Lower lobe of right lung (tissue), 2 donors: ENCODE measurements at regions not wholly inside any gene's neighbourhood (a gene's known extent, or its start where the extent isn't known, plus 50 kb on each side); places are given as distances from the start of the nearest gene placed in this dataset.

Source experiments
- ATAC-seq, 2 donors: fragments of 200-7000 bp; cut with Tn5 transposase; one replicate each; pipeline ENCODE4 v1.9.1; 2020 to 2022; ENCODE audit warnings: mild to moderate bottlenecking in 2 of 2, moderate library complexity in 2 of 2
- DNase-seq: peaks from one replicate; pipeline ENCODE4 v3.0.0-alpha.2; 2020
- H3K27ac ChIP-seq: fragments of 200-600 bp; one replicate; pipeline ENCODE4 v1.8.0; 2022
- H3K27me3 ChIP-seq: fragments of 200-600 bp; one replicate; pipeline ENCODE4 v1.8.0; 2022; ENCODE audit warnings: low read depth
- H3K36me3 ChIP-seq: fragments of 200-600 bp; one replicate; pipeline ENCODE4 v1.8.0; 2022; ENCODE audit warnings: mild to moderate bottlenecking
- H3K4me1 ChIP-seq: fragments of 200-600 bp; one replicate; pipeline ENCODE4 v1.8.0; 2022
- H3K4me3 ChIP-seq: fragments of 200-600 bp; one replicate; pipeline ENCODE4 v1.8.0; 2022; ENCODE audit warnings: mild to moderate bottlenecking
- H3K9me3 ChIP-seq: fragments of 200-600 bp; one replicate; pipeline ENCODE4 v1.8.0; 2022
- CTCF ChIP-seq: fragments of 200-600 bp; IDR thresholded peaks from one replicate; pipeline ENCODE4 v1.8.0; 2022; ENCODE audit warnings: antibody characterized with exemption, mild to moderate bottlenecking
- intact Hi-C: fragments of 100-400 bp; cut with DNase I; formaldehyde crosslinking; loops from one replicate; pipeline ENCODE4 v1.11.0; 2022
- donor health status: DM: no; HTN: yes; CAD: no; lungs with severe emphysema.

GRCh38 chr12:19867151-19867550 is 427.9 kb downstream of the AEBP2 start:
- intact Hi-C loops = no loop called here
- H3K27me3 ChIP-seq = no peaks in the 10 kb centered on the region
- DNase-seq = no peak
- H3K4me3 ChIP-seq = no peak overlapping the region
- no peaks in the 10 kb centered on the region for H3K36me3 ChIP-seq
- H3K27ac ChIP-seq = no peak overlapping the region
- no peak for TF ChIP-seq CTCF
- no peaks in the 10 kb centered on the region for H3K9me3 ChIP-seq
- ATAC-seq = no peak
- no peaks in the 10 kb centered on the region for H3K4me1 ChIP-seq

GRCh38 chr12:19867970-19868369 is 428.7 kb downstream of the AEBP2 start:
- no peak for DNase-seq
- Histone ChIP-seq H3K4me1 (no peaks in the 10 kb centered on the region), H3K4me3 (no peak overlapping the region), H3K9me3 (no peaks in the 10 kb centered on the region), H3K27ac (no peak overlapping the region), H3K27me3 (no peaks in the 10 kb centered on the region), H3K36me3 (no peaks in the 10 kb centered on the region)
- no peak for TF ChIP-seq CTCF
- no peak for ATAC-seq
- intact Hi-C loops = no loop called here

DNA sequence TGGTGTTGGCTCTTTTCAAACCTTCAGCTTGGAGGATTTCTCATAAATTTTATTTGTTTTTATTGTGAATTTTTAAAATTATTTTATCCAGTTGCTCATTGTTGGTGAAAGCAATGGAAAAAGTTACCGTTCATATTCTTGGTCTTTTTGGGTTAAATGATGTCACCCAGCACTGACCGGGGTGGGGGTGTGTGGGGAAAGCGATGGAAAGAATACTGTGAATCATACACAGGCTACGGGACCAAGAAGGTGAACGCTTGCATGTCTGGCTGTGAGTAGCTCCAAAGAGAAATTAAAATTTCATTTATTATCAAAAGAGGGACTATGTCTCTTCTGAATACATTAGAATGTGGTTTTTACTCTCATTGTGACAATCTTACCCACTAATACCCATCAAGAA is 430.1 kb downstream of the AEBP2 start:
- TF ChIP-seq CTCF = no peak
- intact Hi-C loops = no loop called here
- Histone ChIP-seq H3K4me3 (no peak overlapping the region), H3K27ac (no peak overlapping the region), H3K4me1 (no peaks in the 10 kb centered on the region), H3K36me3 (no peaks in the 10 kb centered on the region), H3K27me3 (no peaks in the 10 kb centered on the region), H3K9me3 (no peaks in the 10 kb centered on the region)
- ATAC-seq (no peak), DNase-seq (no peak)

GRCh38 chr12:19872621-19873540 is 433.6 kb downstream of the AEBP2 start:
- ATAC-seq (no peak), DNase-seq (no peak)
- H3K27ac ChIP-seq = no peak overlapping the region
- H3K9me3 ChIP-seq = no peaks in the 10 kb centered on the region
- H3K27me3 ChIP-seq = no peaks in the 10 kb centered on the region
- H3K36me3 ChIP-seq = no peaks in the 10 kb centered on the region
- H3K4me1 ChIP-seq = no peaks in the 10 kb centered on the region
- H3K4me3 ChIP-seq = no peak overlapping the region
- intact Hi-C loops = no loop called here
- TF ChIP-seq CTCF = no peak

DNA sequence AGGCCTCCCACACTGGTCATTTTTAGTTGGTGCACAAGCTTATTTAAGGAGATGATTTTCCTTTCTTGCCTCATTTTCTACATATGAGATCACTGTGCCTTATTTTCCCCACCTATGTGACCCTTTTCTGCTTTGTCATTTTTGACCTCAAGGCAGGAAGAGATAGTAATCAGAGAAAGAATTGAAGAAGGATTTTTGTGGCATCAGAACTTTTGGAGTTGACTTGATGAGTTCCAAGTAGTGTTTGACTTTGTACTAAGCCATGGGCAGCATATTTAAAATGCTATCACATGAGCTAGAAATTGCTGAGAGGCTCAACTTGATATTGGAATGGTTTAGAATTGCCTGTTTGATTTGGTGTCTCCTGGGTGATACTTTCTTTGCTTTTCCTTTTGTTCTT is 440.8 kb downstream of the AEBP2 start:
- Histone ChIP-seq H3K27ac (no peak overlapping the region), H3K36me3 (no peaks in the 10 kb centered on the region), H3K4me1 (peaks cover 11% of the 10 kb centered on the region), H3K4me3 (no peak overlapping the region), H3K9me3 (no peaks in the 10 kb centered on the region), H3K27me3 (no peaks in the 10 kb centered on the region)
- ATAC-seq (no peak), DNase-seq (no peak)
- intact Hi-C loops = no loop called here
- TF ChIP-seq CTCF = no peak
